ENCODE measurements at regions not wholly inside any gene's neighbourhood (a gene's known extent, or its start where the extent isn't known, plus 50 kb on each side); places are given as distances from the start of the nearest gene placed in this dataset.

GRCh38 chr6:158257425-158257759 lies 54.9 kb upstream of the TULP4 start:
- Histone ChIP-seq H3K56ac (ENCODE audit: extremely low read depth, insufficient read depth, low read length) (no peak overlapping the region), H3K18ac (ENCODE audit: low read depth, low read length) (no peak overlapping the region), H2AK9ac (replicated peaks; ENCODE audit: low read depth, low read length, poor library complexity) (no peak overlapping the region), H4K8ac (ENCODE audit: low read depth in 2 of 2, low read length in 2 of 2) (no peak overlapping the region), H2BK5ac (ENCODE audit: low read depth, low read length, poor library complexity, severe bottlenecking) (no peak overlapping the region), H2BK20ac (ENCODE audit: low read depth, low read length) (no peak overlapping the region), H3K23ac (ENCODE audit: low read depth, low read length) (no peak overlapping the region), H3K36me3 (ENCODE audit: control insufficient read depth, insufficient read depth, low read length) (no peaks in the 10 kb centered on the region), H3K4me2 (ENCODE audit: low read depth, low read length) (no peak overlapping the region), H3K4ac (ENCODE audit: low read depth, low read length) (no peak overlapping the region), H3K4me3 (ENCODE audit: insufficient read depth, low read depth, low read length) (no peak overlapping the region), H4K20me1 (ENCODE audit: insufficient read depth, low read length) (peaks cover 32% of the 10 kb centered on the region), H4K5ac (ENCODE audit: low read depth, low read length) (no peak overlapping the region), H3K14ac (replicated peaks; ENCODE audit: low read depth, low read length) (no peak overlapping the region), H3K4me1 (ENCODE audit: control insufficient read depth, insufficient read depth, low read length) (peaks cover 3% of the 10 kb centered on the region), H3K27me3 (ENCODE audit: control insufficient read depth, insufficient read depth, low read length) (no peaks in the 10 kb centered on the region), H3K9me3 (ENCODE audit: control insufficient read depth, insufficient read depth, low read length) (no peaks in the 10 kb centered on the region), H4K91ac (ENCODE audit: insufficient read depth, low read depth, low read length) (no peak overlapping the region), H2BK15ac (ENCODE audit: low read depth, low read length) (no peak overlapping the region), H3K27ac (ENCODE audit: insufficient read depth, low read length) (no peak overlapping the region), H3K9me1 (ENCODE audit: insufficient read depth, low read length) (peaks cover 21% of the 10 kb centered on the region; the same call in 1 of the 2 replicates), H3K79me1 (ENCODE audit: low read depth in 1 of 2, low read length in 2 of 2) (peaks cover 37 to 68% of the 10 kb centered on the region in 2 experiments), H2AK5ac (ENCODE audit: low read depth, low read length) (no peak overlapping the region), H2BK120ac (ENCODE audit: low read depth, low read length) (no peak overlapping the region), H2AFZ (replicated peaks; ENCODE audit: low read length, poor library complexity) (no peak overlapping the region), H3K9ac (ENCODE audit: low read depth, low read length) (no peak overlapping the region)
- WGBS, 2 experiments (ENCODE audit: extremely low coverage in 2 of 2, insufficient read length in 1 of 2): no CpG with 5 or more reads among the region's 2 CpGs
- POLR2A ChIA-PET (ENCODE audit: unreplicated experiment): no interaction called here
- BruUV-seq (replicated peaks): no TSS peak
- ATAC-seq (ENCODE audit: low read depth): no peak
- dilution Hi-C loops (cut with HindIII; ENCODE audit: low sequenced_read_pairs, unreplicated experiment): no loop called here
- intact Hi-C loops (cut with micrococcal nuclease): no loop called here
- CTCF ChIA-PET: no interaction called here
- peak; percentile 16 for DNase-seq
- in situ Hi-C loops (cut with MboI; ENCODE audit: low sequenced_read_pairs): no loop called here
- TF ChIP-seq SMC3 (IDR thresholded peaks at IDR 0.05; ENCODE audit: low read depth, low read length) (no peak), MAFK (IDR thresholded peaks at IDR 0.05; ENCODE audit: low read depth, low read length) (no peak), POLR2A (IDR thresholded peaks at IDR 0.05; ENCODE audit: low read depth, low read length) (no peak), CEBPB (IDR thresholded peaks at IDR 0.05; ENCODE audit: low read depth, low read length) (no peak), MXI1 (IDR thresholded peaks at IDR 0.05; ENCODE audit: borderline replicate concordance, low read depth, low read length) (no peak), BHLHE40 (IDR thresholded peaks at IDR 0.05; ENCODE audit: low read depth, low read length) (no peak), NFE2L2 (IDR thresholded peaks at IDR 0.05; ENCODE audit: low read depth, low read length) (no peak), RAD21 (IDR thresholded peaks at IDR 0.05; ENCODE audit: low read length) (no peak), MAZ (IDR thresholded peaks at IDR 0.05; ENCODE audit: borderline replicate concordance, low read depth, low read length) (no peak), CTCF (conservative IDR thresholded peaks at IDR 0.05; ENCODE audit: low read depth, low read length) (no peak), ELK1 (IDR thresholded peaks at IDR 0.05; ENCODE audit: borderline replicate concordance, low read depth, low read length) (no peak), CHD1 (IDR thresholded peaks at IDR 0.05; ENCODE audit: low read depth, low read length) (no peak), RCOR1 (IDR thresholded peaks at IDR 0.05; ENCODE audit: insufficient replicate concordance, low read length) (no peak), FOS (IDR thresholded peaks at IDR 0.05; ENCODE audit: low read depth, low read length) (no peak)
- TF ChIP-seq, protein P1, sequence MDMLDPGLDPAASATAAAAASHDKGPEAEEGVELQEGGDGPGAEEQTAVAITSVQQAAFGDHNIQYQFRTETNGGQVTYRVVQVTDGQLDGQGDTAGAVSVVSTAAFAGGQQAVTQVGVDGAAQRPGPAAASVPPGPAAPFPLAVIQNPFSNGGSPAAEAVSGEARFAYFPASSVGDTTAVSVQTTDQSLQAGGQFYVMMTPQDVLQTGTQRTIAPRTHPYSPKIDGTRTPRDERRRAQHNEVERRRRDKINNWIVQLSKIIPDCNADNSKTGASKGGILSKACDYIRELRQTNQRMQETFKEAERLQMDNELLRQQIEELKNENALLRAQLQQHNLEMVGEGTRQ (IDR thresholded peaks at IDR 0.05; ENCODE audit: low read depth, low read length): no peak
